COLO668 (cell line): ENCODE measurements at regions not wholly inside any gene's neighbourhood (a gene's known extent, or its start where the extent isn't known, plus 50 kb on each side); places are given as distances from the start of the nearest gene placed in this dataset.
"Not testable (repeated sequence)": the region's sequence is repeated elsewhere in the genome, so short reads cannot be mapped to it uniquely, and the experiment has no call there.

ENCODE experiments used
- DNase-seq: peaks from one replicate; lab custom pipeline; 2025; ENCODE audit not compliant: unreplicated experiment; lab: John Stamatoyannopoulos, UW

DNA sequence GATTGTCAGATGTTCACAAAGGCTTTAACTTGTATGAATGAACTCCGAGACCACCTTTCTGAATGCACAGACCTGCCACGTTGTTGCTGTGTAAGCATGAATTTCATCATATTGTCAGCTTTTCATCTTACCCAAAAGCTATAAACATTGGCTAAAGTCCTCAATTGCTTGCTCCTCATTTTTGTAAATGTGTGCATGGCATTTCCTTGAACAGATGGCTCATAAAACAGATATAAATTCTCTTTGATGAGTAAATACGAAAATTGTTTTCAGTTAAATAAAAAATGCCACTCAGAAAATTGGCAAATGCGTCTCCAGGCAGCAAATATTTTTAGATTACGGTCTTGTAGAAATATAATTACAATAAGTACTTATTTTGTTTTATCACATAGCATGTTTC, 226.0 kb upstream of the NDN start:
- DNase-seq, result no peak

DNA sequence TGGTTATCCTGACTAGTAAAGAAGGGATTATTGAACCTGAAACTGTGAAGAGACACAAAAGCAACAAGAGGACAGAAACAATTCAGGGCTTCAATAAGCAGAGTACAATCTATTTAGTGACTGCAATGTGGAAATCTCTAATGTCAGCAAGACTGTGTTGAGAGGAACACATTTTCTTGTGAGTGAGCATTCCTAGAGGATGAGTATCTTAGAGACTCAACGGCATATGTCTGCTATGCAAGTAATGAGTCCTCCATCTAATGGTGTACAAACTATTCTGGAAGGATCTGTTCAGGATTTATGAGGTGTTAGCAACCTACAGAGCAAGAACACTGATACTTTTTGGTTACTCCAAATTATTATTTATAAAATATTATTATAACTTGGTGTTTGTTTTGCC, 226.5 kb upstream of the NDN start:
- DNase-seq, result no peak

DNA sequence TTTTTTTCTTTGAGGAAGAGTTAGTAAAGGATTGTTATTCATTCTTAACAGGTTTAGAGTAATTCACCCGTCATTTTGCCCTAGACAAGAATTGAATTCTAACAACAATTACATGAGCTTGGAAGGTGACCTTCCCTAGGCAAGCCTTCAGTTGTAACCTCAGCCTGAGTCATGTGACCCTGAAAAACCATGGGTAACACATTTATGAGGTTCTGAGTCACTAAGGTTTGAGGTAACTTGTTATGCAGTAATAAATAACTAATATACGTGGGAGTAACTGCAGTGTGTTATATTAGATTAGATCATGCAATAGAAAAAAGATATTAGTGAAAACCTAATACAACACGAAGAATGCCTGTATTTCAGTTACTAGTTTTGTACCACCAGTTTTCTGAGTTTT, 237.6 kb upstream of the NDN start:
- DNase-seq, result no peak

DNA sequence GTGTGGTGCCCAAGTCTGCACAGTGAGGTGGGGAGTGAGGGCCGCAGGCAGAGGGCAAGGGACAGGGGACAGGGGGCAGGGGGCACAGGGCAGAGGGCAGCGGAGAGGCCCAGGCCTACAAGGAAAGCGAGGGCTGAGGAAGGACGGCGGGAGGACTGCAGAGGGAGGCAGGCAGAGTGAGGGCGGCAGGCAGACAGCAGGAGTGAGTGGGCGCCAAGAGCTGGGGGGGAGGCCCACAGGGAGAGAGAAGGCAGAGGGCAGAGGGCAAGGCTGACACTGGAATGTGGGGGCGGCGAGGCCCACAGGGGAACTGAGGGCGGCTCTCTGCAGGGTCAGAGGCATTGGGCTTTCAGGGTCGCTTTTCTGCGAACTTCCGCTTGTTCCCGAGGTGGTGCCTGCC, 267.8 kb upstream of the NDN start:
- no peak for DNase-seq

DNA sequence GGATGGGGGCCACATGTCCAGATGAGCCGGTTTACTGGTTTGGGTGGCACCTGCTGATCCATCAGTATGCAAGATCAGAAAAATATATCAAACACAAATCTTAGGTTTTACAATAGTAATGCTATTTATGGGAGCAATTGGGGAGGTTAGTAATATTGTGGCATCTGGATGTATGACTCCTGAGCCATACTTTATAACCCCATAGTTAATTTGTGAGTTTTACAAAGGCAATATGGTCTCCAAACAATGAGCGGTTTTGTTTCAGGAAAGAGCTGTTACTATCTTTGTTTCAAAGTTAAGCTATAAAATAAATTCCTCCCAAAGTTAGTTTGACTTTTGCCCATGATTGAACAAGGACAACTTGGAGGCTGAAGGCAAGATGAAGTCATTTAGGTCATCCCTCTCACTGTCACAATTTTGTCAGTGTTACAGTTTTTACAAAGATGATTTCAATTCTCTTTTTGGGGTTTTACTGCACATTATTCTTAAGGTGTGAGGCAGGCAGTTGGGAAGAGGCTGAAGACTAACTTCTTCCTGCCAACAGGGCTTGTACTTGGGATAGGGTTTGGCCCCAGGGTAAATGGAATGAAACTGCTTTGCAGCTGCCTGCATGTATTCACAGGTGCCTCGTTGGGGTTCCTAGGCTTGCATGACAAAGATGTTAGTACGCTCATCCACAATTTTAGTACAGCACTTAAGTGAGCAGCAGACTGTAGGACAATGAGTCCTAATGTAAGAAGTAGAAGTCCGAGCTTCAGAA, 296.6 kb upstream of the NDN start:
- DNase-seq, result no peak

DNA sequence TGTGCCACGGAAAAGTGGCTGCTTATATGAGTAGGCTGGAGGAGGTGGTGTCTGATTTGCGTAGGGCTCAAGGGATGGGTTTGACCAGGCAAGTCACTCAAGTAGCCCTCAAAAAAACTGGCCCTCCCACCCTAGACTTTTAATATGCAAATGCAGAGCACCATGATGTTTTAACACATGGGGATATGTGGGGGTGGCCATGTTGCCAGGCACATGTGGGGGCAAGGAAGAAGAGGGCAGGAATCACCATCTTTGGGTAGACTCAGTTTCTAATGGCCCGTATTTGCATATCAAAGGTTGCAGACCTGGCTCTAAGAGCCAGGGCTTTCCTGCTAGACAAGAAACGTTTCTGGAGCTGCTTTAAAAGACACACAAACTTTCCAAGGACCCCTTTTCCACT, 307.2 kb upstream of the NDN start:
- DNase-seq, result no peak

DNA sequence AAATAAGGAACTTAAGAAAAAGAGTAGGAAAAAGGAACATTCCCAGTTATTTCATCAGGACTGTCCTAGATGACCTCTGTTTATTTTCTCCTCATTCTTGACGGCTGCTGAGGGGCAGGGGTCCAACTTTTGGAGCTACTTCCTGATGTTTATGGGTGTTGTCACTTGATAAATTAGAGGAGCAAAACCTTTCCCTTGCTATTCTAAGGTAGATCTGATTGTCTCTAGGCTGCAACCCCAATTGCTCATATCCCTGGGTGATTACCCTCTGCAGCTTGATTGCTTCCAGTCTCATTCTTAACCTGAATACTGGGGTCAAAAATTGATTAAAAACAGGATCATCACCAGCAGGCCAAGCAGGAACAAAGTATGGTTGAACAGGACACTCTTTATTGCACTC, 311.0 kb upstream of the NDN start:
- DNase-seq, result no peak

DNA sequence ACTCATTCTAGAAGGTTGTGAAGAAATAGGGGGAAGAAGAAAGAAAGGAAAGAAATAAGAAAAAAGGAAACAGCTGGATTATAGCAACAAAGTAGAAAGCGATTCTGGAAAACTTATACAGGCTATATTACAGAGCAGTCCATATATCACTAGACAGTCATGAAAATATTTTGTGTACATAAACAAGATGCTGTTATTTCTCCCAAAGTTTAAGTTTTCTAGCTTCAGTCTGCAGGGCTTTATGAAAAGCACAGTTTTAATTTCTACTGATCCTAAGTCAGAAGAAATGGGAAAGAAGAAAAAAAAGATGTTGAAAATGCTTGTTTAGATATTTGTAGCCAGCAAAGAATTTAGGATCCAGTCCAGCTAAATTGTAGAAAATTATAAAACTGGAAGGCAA, 321.4 kb upstream of the NDN start:
- DNase-seq, result no peak

DNA sequence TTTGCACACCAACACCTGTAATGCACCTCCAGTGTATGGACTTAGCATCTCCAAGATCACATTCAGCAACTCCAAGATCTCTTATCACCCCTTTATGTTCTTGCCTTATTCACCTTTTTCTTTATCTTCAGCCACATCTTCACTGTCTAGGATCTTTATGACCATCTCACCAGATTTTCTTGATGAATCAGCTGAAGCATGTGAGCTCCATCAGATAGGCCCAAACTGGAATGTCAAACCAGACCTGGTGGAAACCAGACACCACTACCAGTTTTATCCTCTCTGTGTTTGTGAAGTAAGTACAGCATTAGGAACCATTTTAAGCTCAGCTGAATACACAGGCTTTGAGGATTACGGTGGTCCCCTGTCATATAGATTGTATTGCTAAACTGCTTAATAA, 330.4 kb upstream of the NDN start:
- no peak for DNase-seq

DNA sequence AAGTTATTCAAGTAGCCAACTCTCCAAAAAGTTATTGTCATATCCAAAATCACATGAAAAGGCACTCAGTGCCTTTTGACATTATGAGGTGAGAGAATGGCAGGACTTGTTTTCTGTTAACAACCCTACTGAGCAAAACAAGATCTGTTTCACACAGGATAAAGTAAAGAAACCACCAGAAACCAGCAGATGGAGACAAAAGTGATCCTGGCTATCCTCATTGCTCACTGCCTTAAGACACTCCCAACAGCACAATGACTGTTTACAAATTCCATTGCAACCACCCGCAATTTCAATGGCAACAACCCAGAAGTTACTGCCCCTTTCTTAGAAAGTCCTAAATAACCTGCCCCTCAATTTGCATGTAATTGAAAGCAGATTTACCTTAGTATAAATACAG, 352.6 kb upstream of the NDN start:
- no peak for DNase-seq

DNA sequence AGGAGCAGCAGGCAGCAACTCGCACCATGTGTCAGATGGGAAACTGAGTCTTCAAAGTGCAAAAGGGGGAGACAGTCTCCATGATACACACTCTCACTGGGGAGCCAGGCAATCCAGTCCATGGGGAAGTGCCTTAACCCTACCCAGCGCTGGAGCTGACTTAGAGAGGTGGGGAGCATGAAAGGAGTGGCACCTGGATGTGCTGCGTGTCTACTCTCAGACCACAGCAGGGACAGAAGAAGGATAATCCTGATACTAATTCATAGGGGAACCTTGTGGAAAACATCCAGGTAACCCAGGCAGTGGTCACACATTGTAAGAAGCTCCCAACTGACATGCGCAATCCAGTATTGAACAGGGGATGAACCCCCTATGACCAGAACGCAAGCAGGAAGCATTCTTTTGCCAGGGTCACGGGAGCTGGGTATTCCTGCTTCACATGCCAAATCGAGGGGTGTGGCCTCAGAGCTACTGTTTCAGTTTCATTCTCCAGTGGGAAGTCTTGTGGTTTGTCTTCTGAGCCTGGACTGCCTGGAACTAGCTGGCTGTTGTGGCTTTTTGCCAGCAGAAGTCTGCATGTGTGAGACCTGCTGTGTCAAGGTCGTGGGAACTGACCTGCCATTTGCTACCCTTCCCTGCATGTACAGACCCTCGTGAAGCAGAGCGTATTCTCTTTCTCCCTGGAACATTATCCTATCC, 367.6 kb upstream of the NDN start:
- no peak for DNase-seq

DNA sequence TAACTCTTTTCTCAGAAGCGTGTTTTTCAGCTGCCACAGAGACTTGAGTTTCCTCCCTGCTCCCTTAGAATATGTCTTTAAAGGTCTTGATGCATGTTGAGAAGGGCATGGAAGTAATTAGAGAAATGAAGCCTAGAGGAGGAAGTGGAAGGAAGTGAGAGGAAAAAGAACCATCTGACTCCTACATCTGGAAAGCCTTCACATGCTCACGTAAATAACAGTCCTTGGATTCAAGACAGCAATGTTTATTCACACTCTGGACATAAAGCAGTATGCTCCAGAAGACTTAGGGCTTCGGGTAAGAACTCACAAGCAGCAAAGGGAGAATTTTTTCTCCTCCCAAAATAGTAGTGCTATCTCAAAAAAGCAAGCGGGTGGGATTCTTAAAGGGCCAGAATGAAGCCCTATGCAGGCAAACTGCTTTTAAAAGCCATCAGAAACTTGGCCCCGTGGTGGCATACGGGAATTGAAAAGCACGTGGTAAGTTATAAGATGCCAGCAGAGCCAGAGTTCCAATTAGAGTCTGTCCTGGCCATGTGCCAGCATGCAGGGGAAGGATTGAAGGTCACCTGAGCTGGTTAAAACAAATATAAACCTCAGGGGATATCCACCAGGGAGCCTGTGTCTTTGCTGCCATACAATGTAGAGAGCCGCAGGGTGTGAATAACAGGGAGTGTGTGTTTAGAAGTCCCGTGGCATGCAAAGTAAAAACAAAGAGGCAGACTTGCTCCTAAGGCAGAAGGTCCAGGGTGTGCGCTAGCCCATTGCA, 380.8 kb upstream of the NDN start:
- peak; percentile 24 for DNase-seq

DNA sequence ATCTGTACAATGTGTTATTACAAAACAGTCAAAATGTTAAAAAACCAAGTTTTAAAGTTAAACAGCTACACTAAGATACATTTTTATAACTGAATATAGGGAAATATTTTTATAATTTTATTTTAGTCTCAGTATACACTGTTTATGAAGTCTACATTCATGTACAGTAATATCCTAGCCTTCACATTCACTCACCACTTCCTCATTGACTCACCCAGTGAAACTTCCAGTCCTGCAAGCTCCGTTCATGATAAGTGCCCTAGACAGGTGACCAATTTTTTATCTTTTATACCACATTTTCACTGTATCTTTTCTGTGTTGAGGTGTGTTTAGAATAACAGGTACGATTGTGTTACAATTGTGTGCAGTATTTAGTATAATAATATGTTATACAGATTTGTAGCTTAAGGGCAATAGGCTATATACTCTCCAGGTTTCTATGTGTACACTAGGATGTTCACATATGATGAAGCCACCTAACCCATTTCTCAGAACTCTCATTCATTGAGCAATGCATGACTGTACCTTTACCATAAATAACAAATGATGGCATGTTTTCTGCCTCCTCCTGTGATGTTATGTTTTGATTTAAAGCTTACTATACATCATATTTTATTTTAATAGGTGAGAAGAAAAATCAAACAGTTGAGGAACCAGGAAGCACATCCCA, 388.4 kb upstream of the NDN start:
- DNase-seq, result no peak

DNA sequence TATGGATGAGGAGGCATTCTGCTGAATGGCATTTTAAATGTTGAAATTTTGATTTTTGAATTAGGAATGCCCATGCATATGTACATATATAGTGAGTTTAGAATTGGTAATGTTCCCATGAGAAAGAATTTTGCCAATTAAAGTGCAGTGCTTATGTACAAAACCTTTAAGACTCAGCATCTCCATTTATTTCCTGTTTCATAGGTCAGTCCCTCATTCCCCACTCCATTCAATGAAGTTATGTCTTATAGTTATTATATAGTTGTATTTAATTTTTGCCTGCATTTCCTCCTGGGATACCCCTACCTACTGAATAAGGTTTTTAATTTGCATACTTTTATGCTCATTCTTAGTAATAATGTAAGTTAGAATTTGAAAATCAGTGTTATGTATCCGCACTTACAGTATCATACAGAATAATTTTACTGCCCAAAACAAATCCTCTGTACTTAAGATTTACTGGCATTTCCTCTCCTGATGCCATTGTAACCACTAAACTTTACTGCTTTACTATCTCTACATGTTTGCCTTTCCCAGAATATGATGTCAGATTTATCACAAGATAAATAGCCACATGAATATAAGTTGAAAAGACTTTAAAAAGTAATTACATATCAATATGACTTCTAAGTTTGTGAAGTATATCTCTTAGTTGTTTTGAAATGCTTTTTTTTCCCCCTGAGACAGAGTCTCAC, 389.1 kb upstream of the NDN start:
- DNase-seq, result no peak

DNA sequence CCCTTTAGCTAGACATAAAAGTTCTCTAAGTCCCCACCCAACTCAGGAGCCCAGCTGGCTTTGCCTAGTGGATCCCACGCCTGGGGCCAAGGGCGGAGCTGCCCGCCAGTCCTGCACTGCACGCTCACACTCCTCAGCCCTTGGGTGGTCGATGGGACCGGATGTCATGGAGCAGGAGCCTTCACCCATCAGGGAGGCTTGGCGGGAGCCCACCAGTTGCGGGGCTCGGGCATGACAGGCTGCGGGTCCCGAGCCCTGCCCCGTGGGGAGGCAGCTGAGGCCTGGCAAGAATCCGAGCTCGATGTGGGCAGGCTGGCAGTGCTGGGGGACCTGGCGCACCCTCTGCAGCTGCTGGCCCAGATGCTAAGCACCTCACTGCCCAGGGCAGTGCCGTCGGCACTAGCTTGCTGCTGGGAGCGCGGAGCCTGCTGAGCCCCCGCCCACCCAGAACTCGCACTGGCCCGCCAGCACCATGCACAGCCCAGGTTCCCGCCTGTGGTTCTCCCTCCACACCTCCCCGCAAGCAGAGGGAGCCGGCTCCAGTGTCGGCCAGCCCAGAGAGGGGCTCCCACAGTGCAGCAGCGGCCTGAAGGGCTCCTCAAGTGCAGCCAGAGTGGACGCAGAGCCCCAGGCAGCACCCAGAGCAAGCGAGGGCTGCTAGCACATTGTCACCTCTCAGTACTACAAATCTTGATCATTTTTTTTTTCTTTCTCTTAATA, 391.4 kb upstream of the NDN start:
- DNase-seq, result no peak

DNA sequence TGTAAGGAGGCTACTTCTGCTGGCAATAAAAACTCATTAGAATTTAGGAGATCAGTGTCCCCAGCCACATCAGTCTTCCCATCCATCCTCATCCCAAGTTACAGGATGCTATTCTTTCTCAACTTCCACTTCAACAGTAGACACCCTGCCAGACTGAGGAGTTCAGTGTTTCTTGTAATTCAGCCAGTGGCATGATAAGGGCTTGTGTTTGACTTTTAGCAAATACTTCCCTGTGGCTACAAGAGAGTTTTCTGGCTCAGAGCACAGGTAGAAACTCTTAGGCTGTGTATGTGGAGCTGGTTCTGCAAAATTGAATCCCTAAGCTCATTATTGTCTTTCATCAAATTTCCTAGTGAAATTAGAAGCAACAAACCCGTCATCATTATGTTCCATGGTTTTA, 401.8 kb upstream of the NDN start:
- DNase-seq, result not testable (repeated sequence)

DNA sequence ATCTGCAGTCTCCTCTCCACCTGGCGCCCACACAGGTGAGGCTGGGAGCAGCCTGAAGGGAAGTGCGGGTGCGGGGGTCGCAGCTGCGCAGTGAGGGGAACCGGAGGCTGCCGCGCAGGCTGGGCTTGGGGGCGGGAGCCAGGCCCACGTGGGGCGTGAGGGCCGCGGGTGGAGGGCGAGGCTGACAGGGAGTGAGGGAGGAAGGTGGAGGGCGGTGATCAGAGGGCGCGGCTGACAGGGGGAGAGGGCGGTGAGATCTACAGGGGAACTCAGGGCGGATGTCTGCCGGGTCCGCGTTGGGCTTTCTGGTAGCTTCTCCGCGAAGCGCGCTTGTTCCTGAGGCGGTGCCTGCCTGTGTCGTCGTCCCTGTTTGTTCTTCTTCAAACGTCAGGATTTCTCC, 414.4 kb upstream of the NDN start:
- not testable (repeated sequence) for DNase-seq

DNA sequence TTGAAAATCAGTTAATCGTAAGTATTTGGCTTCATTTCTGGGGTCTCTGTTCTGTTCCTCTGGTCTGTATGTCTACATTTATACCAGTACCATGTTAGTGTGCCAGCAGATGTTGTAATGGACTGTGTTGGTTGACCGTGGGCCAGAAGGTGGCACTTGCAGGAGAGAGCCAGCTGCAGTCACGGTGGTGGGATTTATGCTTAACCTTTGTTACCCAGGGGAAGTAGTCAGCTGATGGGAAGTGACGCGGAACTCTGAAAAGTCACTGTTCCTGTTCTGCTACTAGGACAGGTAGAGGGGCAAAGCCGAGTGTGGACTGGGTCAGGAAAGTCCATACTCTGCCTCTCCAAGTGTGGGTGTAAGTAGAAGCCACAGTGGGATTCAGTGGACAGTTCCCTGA, 420.4 kb upstream of the NDN start:
- DNase-seq, result not testable (repeated sequence)

DNA sequence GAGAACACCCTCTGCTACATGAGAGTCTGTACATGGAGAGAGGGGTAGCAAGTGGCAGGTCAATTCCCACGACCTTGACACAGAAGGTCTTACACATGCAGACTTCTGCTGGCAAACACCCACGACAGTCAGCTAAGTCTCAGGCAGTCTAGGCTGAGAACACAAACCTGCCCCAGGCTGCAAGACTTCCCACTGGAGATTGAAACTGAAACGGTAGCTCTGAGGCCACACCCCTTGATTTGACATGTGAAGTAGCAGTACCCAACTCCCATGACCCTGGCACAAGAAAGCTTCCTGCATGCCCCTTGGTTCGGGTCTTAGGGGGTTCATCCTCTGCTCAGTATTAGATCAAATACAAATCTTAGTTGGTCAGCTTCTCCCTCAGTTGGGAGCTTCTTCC, 420.8 kb upstream of the NDN start:
- not testable (repeated sequence) for DNase-seq

DNA sequence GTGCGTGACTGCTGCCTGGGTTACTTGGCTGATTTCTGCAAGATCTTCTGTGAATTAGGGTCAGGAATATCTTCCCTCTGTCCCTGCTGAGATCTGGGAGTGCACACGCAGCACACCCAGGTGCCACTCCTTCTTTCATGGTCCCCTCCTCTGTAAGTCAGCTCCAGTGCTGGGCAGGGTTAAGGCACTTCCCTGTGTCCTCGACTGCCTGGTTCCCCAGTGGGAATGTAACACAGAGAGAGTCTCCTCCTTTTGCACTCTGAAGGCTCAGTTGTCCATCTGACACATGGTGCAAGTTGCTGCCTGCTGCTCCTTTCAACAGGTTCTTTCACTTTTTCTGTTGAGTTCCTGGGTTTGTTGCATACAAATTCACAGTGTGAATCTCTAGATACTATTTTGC, 421.2 kb upstream of the NDN start:
- not testable (repeated sequence) for DNase-seq
